Suprapubic skin (tissue), 4 donors: ENCODE measurements at regions not wholly inside any gene's neighbourhood (a gene's known extent, or its start where the extent isn't known, plus 50 kb on each side); places are given as distances from the start of the nearest gene placed in this dataset.

Experiments
- EP300 ChIP-seq: sonication (generic); formaldehyde crosslinking; IDR thresholded peaks from one replicate; pipeline ENCODE4 v1.6.1; 2017; ENCODE audit warnings: antibody characterized with exemption
- POLR2A ChIP-seq, 2 donors: fragments of 450-650 bp; IDR thresholded peaks; one replicate each; pipeline ENCODE4 v1.6.1; 2017; ENCODE audit warnings: antibody characterized with exemption in 2 of 2, mild to moderate bottlenecking in 2 of 2, moderate library complexity in 2 of 2
- POLR2AphosphoS5 ChIP-seq, 3 donors: sonication (generic); formaldehyde crosslinking; IDR thresholded peaks; one replicate each; pipeline ENCODE4 v1.6.1; 2017; ENCODE audit warnings: antibody characterized with exemption in 3 of 3
- TF ChIP-seq, protein P1 (sequence below), 2 donors: fragments of 200-600 bp in 1 of 2; fragments of 450-650 bp in 1 of 2; sonication (generic) in 1 of 2; IDR thresholded peaks; one replicate each; pipeline ENCODE4 v1.5.1; 2016 to 2019; ENCODE audit warnings: antibody characterized with exemption in 2 of 2, mild to moderate bottlenecking in 1 of 2, moderate library complexity in 1 of 2

DNA sequence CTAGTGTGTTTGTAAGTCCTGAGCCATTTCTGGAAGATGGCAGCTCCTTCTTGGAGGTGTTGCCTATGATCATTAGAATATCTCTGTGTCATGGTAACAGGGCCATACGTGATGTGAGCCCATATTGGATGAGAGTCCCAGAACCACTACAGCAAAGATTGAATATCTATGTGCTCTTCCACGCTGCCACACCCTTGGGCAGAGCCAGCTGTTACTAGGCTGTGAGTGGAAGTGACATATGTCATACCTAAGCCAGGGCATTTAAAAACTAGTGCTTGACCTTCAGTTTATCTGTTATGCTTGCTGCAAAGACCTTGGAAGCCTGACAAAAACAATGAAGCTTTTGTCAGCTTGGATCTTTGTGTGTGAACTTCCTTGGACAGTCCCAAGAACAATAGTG, 495.1 kb upstream of the CCDC196 start:
- TF ChIP-seq EP300 (no peak), POLR2A (IDR thresholded peaks at IDR 0.05) (no peak), POLR2AphosphoS5 (IDR thresholded peaks at IDR 0.05) (no peak)
- TF ChIP-seq, protein P1, sequence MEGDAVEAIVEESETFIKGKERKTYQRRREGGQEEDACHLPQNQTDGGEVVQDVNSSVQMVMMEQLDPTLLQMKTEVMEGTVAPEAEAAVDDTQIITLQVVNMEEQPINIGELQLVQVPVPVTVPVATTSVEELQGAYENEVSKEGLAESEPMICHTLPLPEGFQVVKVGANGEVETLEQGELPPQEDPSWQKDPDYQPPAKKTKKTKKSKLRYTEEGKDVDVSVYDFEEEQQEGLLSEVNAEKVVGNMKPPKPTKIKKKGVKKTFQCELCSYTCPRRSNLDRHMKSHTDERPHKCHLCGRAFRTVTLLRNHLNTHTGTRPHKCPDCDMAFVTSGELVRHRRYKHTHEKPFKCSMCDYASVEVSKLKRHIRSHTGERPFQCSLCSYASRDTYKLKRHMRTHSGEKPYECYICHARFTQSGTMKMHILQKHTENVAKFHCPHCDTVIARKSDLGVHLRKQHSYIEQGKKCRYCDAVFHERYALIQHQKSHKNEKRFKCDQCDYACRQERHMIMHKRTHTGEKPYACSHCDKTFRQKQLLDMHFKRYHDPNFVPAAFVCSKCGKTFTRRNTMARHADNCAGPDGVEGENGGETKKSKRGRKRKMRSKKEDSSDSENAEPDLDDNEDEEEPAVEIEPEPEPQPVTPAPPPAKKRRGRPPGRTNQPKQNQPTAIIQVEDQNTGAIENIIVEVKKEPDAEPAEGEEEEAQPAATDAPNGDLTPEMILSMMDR (IDR thresholded peaks at IDR 0.05), result no peak
